SK-N-SH treated with all-trans-retinoic acid at 6 μM for 48 hours (cell line): ENCODE measurements at regions not wholly inside any gene's neighbourhood (a gene's known extent, or its start where the extent isn't known, plus 50 kb on each side); places are given as distances from the start of the nearest gene placed in this dataset.

Experiments
- BACH2 ChIP-seq: fragments of 250-450 bp; sonication (Bioruptor Pico); IDR thresholded peaks from 2 replicates; pipeline ENCODE4 v1.9.0; 2021; ENCODE audit warnings: mild to moderate bottlenecking, borderline replicate concordance
- TOX ChIP-seq: fragments of 250-450 bp; sonication (Bioruptor Pico); IDR thresholded peaks from 2 replicates; pipeline ENCODE4 v1.8.0; 2021; ENCODE audit warnings: mild to moderate bottlenecking, moderate library complexity, borderline replicate concordance
- TF ChIP-seq, protein P1 (sequence below): fragments of 250-450 bp; sonication (Bioruptor Pico); IDR thresholded peaks from 2 replicates; pipeline ENCODE4 v1.5.0; 2020; ENCODE audit warnings: mild to moderate bottlenecking, moderate library complexity
- TF ChIP-seq, protein P2 (sequence below): fragments of 250-450 bp; sonication (Bioruptor Pico); IDR thresholded peaks from 2 replicates; pipeline ENCODE4 v1.5.1; 2020; ENCODE audit warnings: low read depth, mild to moderate bottlenecking, moderate library complexity
- TF ChIP-seq, protein P3 (sequence below): fragments of 250-450 bp; sonication (Bioruptor Pico); IDR thresholded peaks from 2 replicates; pipeline ENCODE4 v1.8.0; 2020; ENCODE audit warnings: mild to moderate bottlenecking, moderate library complexity, borderline replicate concordance

DNA sequence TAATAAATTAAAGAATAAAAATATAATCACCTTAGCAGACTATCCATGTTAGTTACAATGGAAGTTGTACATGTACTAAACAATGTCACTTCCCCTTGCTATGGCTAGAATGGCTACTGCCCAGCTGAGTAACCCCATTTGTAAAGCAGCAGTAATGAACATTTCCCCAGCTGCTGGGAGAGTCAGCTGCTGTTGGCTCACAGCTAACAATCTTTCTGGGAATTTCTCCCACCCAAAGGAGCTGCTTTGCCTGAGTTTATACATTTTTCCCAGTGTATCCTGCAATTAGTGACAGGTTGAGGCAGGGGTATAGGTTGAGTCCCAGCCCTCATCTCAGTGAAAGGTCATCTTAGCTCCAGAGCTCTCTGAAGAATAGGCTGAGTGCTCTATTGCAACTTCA is 665.6 kb upstream of the KLHL29 start:
- TF ChIP-seq, protein P1, sequence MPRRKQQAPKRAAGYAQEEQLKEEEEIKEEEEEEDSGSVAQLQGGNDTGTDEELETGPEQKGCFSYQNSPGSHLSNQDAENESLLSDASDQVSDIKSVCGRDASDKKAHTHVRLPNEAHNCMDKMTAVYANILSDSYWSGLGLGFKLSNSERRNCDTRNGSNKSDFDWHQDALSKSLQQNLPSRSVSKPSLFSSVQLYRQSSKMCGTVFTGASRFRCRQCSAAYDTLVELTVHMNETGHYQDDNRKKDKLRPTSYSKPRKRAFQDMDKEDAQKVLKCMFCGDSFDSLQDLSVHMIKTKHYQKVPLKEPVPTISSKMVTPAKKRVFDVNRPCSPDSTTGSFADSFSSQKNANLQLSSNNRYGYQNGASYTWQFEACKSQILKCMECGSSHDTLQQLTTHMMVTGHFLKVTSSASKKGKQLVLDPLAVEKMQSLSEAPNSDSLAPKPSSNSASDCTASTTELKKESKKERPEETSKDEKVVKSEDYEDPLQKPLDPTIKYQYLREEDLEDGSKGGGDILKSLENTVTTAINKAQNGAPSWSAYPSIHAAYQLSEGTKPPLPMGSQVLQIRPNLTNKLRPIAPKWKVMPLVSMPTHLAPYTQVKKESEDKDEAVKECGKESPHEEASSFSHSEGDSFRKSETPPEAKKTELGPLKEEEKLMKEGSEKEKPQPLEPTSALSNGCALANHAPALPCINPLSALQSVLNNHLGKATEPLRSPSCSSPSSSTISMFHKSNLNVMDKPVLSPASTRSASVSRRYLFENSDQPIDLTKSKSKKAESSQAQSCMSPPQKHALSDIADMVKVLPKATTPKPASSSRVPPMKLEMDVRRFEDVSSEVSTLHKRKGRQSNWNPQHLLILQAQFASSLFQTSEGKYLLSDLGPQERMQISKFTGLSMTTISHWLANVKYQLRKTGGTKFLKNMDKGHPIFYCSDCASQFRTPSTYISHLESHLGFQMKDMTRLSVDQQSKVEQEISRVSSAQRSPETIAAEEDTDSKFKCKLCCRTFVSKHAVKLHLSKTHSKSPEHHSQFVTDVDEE = no peak
- no peak for TF ChIP-seq TOX (CRISPR knock-in tag)
- no peak for TF ChIP-seq BACH2 (CRISPR knock-in tag)
- TF ChIP-seq, protein P2, sequence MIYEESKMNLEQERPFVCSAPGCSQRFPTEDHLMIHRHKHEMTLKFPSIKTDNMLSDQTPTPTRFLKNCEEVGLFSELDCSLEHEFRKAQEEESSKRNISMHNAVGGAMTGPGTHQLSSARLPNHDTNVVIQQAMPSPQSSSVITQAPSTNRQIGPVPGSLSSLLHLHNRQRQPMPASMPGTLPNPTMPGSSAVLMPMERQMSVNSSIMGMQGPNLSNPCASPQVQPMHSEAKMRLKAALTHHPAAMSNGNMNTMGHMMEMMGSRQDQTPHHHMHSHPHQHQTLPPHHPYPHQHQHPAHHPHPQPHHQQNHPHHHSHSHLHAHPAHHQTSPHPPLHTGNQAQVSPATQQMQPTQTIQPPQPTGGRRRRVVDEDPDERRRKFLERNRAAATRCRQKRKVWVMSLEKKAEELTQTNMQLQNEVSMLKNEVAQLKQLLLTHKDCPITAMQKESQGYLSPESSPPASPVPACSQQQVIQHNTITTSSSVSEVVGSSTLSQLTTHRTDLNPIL (CRISPR knock-in tag) = no peak
- TF ChIP-seq, protein P3, sequence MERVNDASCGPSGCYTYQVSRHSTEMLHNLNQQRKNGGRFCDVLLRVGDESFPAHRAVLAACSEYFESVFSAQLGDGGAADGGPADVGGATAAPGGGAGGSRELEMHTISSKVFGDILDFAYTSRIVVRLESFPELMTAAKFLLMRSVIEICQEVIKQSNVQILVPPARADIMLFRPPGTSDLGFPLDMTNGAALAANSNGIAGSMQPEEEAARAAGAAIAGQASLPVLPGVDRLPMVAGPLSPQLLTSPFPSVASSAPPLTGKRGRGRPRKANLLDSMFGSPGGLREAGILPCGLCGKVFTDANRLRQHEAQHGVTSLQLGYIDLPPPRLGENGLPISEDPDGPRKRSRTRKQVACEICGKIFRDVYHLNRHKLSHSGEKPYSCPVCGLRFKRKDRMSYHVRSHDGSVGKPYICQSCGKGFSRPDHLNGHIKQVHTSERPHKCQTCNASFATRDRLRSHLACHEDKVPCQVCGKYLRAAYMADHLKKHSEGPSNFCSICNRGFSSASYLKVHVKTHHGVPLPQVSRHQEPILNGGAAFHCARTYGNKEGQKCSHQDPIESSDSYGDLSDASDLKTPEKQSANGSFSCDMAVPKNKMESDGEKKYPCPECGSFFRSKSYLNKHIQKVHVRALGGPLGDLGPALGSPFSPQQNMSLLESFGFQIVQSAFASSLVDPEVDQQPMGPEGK = no peak
